Esophagus muscularis mucosa (tissue), 3 donors: ENCODE measurements at regions not wholly inside any gene's neighbourhood (a gene's known extent, or its start where the extent isn't known, plus 50 kb on each side); places are given as distances from the start of the nearest gene placed in this dataset.

Experiments used
- CTCF ChIP-seq, 3 experiments: fragments of 200-600 bp in 2 of 3; fragments of 450-650 bp in 1 of 3; sonication (generic) in 2 of 3; IDR thresholded peaks; one replicate each; pipeline ENCODE4 v1.5.1; 2017 to 2019; ENCODE audit warnings: antibody characterized with exemption in 3 of 3, mild to moderate bottlenecking in 2 of 3, moderate library complexity in 1 of 3
- POLR2A ChIP-seq: fragments of 450-650 bp; IDR thresholded peaks from one replicate; pipeline ENCODE4 v1.6.1; 2017; ENCODE audit warnings: antibody characterized with exemption, moderate library complexity, mild to moderate bottlenecking, low read depth
- POLR2AphosphoS5 ChIP-seq, 2 donors: sonication (generic); formaldehyde crosslinking; IDR thresholded peaks; one replicate each; pipeline ENCODE4 v1.6.1; 2017; ENCODE audit warnings: antibody characterized with exemption in 2 of 2

- TF ChIP-seq POLR2A = no peak
- no peak for TF ChIP-seq CTCF (IDR thresholded peaks at IDR 0.05)
- TF ChIP-seq POLR2AphosphoS5 (IDR thresholded peaks at IDR 0.05) = no peak
Measured at GRCh38 chr5:174303035-174303434, 257.5 kb downstream of the NSG2 start.
